Subcutaneous abdominal adipose tissue (tissue), 5 donors: ENCODE measurements at regions not wholly inside any gene's neighbourhood (a gene's known extent, or its start where the extent isn't known, plus 50 kb on each side); places are given as distances from the start of the nearest gene placed in this dataset.

Experiments
- H3K27ac ChIP-seq: one replicate; pipeline ENCODE4 v1.7.0; 2013; ENCODE audit warnings: low read depth, mild to moderate bottlenecking, inconsistent platforms, low read length, moderate library complexity
- H3K27me3 ChIP-seq, 5 donors: one replicate each; pipeline ENCODE4 v1.7.0; 2013; ENCODE audit warnings: low read length in 5 of 5, inconsistent platforms in 1 of 5; ENCODE audit not compliant: control insufficient read depth in 5 of 5, insufficient read depth in 4 of 5
- H3K36me3 ChIP-seq, 5 donors: one replicate each; pipeline ENCODE4 v1.7.0; 2013; ENCODE audit warnings: low read length in 5 of 5; ENCODE audit not compliant: control insufficient read depth in 5 of 5, insufficient read depth in 5 of 5
- H3K4me1 ChIP-seq, 5 donors: one replicate each; pipeline ENCODE4 v1.7.0; 2013; ENCODE audit warnings: low read length in 5 of 5, mild to moderate bottlenecking in 3 of 5, moderate library complexity in 1 of 5; ENCODE audit not compliant: control insufficient read depth in 5 of 5, insufficient read depth in 5 of 5
- H3K4me3 ChIP-seq, 5 donors: one replicate each; pipeline ENCODE4 v1.7.0; 2013; ENCODE audit warnings: low read length in 5 of 5, low read depth in 1 of 5
- H3K9ac ChIP-seq, 5 donors: one replicate each; pipeline ENCODE4 v1.7.0; 2013; ENCODE audit warnings: low read length in 5 of 5, mild to moderate bottlenecking in 4 of 5, moderate library complexity in 3 of 5
- H3K9me3 ChIP-seq, 5 donors: one replicate each; pipeline ENCODE4 v1.7.0; 2013; ENCODE audit warnings: low read length in 5 of 5; ENCODE audit not compliant: control insufficient read depth in 5 of 5
- donor health status: healthy.
- donor health status: healthy.
- donor health status: healthy.
- donor health status: healthy.
- donor health status: healthy.

DNA sequence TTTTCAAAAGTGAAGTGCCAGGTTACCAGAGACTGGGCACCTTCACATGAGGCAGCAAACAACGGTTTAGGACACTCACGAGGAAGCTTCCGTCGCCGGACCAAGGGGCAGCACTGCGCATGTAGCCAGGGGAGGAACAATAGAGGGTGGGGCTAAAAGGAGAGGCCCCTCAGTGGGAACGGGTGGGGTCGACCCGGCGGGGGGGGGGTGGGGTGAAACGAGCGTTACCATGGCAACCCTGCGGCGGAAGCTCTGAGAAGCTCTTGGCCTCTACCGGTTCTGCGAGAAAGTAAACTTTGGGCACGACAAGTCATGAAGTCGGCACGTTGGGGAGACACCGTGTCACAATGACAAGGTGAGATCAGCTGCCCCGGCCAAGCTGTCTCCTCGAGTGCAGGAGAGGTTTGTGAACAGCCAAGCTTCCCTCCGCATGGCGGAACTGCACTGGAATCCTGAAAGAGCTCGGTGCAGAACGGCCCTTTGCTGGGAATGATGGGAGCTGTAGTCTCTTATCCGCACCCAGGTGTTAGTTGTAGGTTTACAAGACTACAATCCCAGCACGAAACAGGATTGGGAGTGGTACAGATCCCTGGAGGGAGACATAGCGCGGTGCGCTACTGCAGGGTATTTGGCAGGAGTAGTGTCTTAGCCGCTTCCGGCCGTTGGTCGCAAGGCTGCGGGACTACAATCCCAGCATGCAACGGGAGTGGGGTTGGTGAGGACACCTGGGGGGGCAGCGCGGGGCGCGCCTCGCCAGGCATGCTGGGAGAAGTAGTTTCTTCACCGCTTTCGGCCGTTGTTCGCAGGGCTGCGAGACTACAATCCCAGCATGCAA, 72.8 kb upstream of the ZNF722 start:
- Histone ChIP-seq H3K9me3 (peaks cover 0 to 11% (median 0%) of the 10 kb centered on the region in 5 donors), H3K4me3 (peak overlapping the region; percentile 79 to 99 (median 98)), H3K27me3 (no peaks in the 10 kb centered on the region), H3K27ac (peak overlapping the region; percentile 55), H3K36me3 (no peaks in the 10 kb centered on the region), H3K9ac (peak overlapping the region; percentile 38 to 80 (median 59)), H3K4me1 (peaks cover 0 to 15% (median 14%) of the 10 kb centered on the region in 5 donors)

DNA sequence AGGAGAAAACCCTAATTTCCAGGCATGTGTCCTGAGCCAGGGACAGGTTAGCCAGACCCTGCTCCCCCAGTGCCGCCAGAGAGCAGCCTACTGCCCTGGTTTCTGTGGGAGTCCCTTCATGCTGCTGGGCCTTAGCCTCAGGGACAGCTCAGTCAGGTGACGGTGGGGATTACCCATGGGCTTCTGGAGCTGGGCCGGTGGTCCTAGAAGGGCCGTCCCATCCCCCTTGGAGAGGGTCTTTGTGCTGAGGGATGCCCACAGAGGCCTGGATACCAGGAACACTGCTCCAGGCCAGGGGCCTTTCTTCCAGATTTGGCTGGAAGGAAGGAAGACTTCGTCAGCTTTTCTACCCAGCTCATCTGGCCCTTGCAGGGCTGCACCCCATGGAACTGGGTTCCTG, 71.4 kb upstream of the ZNF722 start:
- H3K27me3 ChIP-seq, result peaks cover 0 to 3% (median 0%) of the 10 kb centered on the region in 5 donors
- peak overlapping the region; percentile 79 to 99 (median 98) for H3K4me3 ChIP-seq
- peak overlapping the region in 2 of 5 donors; percentile 48 to 71 for H3K9ac ChIP-seq
- no peaks in the 10 kb centered on the region for H3K36me3 ChIP-seq
- peaks cover 0 to 22% (median 8%) of the 10 kb centered on the region in 5 donors for H3K9me3 ChIP-seq
- H3K4me1 ChIP-seq, result peaks cover 0 to 15% (median 14%) of the 10 kb centered on the region in 5 donors
- no peak overlapping the region for H3K27ac ChIP-seq

DNA sequence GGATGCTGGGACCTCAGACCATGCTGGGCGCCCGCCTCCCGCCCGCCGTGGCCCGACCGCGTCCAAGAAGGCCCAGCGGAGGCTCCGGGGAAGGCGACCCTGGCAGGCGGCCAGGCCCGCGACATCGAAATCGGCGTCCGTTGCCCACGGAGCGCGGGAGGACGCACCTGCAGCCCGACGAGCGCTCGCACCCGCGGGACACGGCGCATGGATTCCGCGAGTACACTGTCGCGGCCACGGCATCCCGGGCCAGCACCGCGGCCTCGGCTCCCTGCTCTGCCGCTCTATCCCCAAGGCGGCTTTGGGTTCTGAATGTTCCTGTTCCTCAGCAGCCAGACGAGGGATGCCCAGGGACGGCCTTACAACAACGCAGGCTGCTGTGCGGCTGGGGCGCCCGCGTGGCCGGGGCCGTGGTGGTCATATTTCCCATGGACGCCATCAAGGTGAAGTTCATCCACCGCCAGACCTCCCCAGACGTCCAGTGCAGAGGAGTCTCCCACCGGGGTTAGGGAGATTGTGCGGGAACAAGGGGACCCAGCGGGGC, 67.5 kb upstream of the ZNF722 start:
- Histone ChIP-seq H3K4me3 (no peak overlapping the region), H3K36me3 (no peaks in the 10 kb centered on the region), H3K4me1 (peaks cover 0 to 9% (median 9%) of the 10 kb centered on the region in 5 donors), H3K27ac (no peak overlapping the region), H3K9ac (no peak overlapping the region), H3K9me3 (peaks cover 0 to 20% (median 12%) of the 10 kb centered on the region in 5 donors), H3K27me3 (peaks cover 0 to 3% (median 0%) of the 10 kb centered on the region in 5 donors)

DNA sequence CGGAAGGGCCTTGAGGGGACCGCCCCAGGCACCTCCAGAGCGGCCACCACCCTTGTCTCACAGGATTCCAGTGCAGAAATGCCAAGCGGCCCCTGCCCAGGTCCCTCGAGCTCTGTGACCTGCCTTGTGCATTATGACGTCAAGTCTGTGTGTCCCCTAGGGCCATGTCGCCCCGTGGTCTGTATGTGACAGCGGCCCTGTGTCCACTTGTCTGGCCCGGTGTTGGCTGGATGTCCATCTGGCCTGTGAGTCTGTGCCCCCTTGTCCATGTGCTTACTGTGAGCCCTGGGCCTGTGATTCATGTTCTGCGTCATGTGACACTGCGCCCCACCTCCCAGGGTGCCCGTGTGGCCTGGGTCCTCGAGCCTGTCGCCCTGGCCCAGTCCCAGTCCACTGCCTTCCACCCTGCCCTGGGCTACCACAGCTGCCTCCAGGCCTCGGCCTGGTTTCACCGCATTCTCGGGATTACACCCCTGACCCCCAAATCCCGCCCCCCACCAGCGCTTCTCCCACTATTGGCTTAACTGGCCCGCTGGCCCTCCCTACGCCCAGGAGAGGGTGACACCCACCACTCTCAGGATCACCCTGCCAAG, 66.6 kb upstream of the ZNF722 start:
- H3K9me3 ChIP-seq, result peaks cover 0 to 20% (median 12%) of the 10 kb centered on the region in 5 donors
- H3K27ac ChIP-seq, result no peak overlapping the region
- H3K9ac ChIP-seq, result no peak overlapping the region
- no peaks in the 10 kb centered on the region for H3K36me3 ChIP-seq
- H3K4me3 ChIP-seq, result no peak overlapping the region
- H3K4me1 ChIP-seq, result peaks cover 0 to 3% (median 3%) of the 10 kb centered on the region in 5 donors
- H3K27me3 ChIP-seq, result peaks cover 0 to 3% (median 0%) of the 10 kb centered on the region in 5 donors
